ENCODE measurements at regions not wholly inside any gene's neighbourhood (a gene's known extent, or its start where the extent isn't known, plus 50 kb on each side); places are given as distances from the start of the nearest gene placed in this dataset.

DNA sequence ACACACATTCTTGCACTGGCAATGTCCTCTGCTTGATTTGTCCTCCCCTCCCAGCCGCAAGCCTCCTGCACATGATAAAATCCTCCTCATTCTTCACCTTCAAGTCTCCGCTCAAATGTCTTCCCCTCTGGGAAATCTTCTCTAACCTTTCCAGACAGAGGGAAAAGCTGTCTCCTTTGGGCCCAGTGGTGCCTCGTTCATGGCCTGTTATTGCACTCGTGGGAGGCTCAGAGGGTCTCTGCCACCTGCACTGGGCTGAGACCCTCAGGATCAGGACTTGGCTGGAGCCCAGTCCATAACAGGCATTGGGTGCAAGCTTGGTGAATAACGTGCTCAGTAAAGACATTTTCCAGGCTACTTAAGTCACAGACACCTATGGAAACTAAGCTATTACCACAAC is 68.6 kb downstream of the PTGR3 start:
- H3K4me3 ChIP-seq (ENCODE audit: low read length), result no peak overlapping the region
- WGBS, result 67% methylated on average over 5 of the region's 5 CpGs
- no peaks in the 10 kb centered on the region for H3K27me3 ChIP-seq (ENCODE audit: control insufficient read depth, insufficient read depth)
- H3K27ac ChIP-seq (ENCODE audit: low read length), result no peak overlapping the region
- H3K9me3 ChIP-seq (ENCODE audit: control insufficient read depth, low read length), result no peaks in the 10 kb centered on the region
- intact Hi-C loops (cut with DNase I), result no loop called here
- ATAC-seq (no peak), DNase-seq (no peak)
- H3K4me1 ChIP-seq (ENCODE audit: control insufficient read depth, insufficient read depth, low read length), result no peaks in the 10 kb centered on the region

DNA sequence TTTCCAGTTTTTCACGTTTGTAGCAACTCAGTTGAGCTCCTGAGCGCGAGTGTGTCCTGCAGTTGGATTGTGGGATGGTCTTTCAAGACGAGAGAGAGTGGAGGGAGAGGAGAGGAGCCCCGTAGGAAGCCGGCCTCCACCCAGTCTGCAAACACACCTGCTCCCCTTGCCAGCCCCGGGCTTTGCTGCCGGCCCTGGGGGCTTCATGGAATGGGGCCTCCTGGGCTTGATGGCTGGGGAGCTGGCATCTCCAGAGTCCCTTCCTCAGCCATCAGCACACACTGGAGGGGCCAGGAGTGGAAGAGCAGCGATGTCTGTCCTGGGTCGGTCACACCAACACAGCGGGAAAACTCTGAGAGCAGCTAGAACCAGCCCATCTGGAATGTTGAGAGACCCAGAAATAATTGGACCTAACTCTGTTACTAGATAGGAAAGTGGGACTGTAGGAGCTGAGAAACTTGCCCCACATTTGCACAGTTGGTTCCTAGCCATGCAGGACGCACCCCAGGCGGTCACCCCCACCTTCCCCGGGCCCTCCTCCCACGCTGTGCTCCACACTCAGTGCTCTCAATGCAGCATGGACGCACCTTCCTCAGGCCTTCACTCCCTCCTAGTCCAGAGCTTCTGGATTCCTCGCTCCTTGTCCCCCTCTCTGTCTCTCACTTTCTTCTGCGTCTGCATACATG is 69.6 kb downstream of the PTGR3 start:
- DNase-seq (no peak), ATAC-seq (no peak)
- 89% methylated on average over 18 of the region's 18 CpGs for WGBS
- Histone ChIP-seq H3K4me1 (ENCODE audit: control insufficient read depth, insufficient read depth, low read length) (no peaks in the 10 kb centered on the region), H3K27ac (ENCODE audit: low read length) (no peak overlapping the region), H3K27me3 (ENCODE audit: control insufficient read depth, insufficient read depth) (no peaks in the 10 kb centered on the region), H3K4me3 (ENCODE audit: low read length) (no peak overlapping the region), H3K9me3 (ENCODE audit: control insufficient read depth, low read length) (no peaks in the 10 kb centered on the region)
- intact Hi-C loops (cut with DNase I), result no loop called here

DNA sequence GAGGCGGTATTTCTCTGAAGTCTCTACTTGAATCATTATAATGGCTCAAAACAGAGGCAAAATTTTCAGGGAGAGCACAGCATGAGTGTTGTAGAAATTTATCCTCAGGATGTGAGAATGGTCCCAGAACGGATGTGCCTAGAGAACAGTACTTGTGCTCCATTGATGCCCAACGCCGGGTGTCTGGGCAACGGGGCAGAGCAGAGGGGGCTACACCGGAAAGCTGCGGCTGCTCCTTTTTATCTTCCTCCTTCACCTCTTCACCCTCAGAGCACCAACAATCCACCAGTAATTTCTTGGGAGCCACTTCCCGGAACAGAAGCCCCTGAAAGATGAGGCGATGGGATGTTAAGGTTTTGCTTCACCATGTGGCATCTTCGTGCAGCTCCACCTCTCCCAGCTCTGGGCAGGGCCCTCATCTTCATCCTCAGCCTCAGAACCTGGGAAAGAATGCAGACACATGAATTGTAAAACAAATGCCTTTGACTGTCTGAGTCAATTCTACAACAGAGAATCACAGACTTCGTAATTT is 71.5 kb downstream of the PTGR3 start:
- ATAC-seq, result no peak
- H3K4me1 ChIP-seq (ENCODE audit: control insufficient read depth, insufficient read depth, low read length), result no peaks in the 10 kb centered on the region
- H3K27me3 ChIP-seq (ENCODE audit: control insufficient read depth, insufficient read depth), result no peaks in the 10 kb centered on the region
- no peak for DNase-seq
- no peak overlapping the region for H3K27ac ChIP-seq (ENCODE audit: low read length)
- intact Hi-C loops (cut with DNase I), result no loop called here
- H3K9me3 ChIP-seq (ENCODE audit: control insufficient read depth, low read length), result no peaks in the 10 kb centered on the region
- no peak overlapping the region for H3K4me3 ChIP-seq (ENCODE audit: low read length)
- 92% methylated on average over 11 of the region's 11 CpGs for WGBS

GRCh38 chr18:75135158-75135725 is 73.7 kb downstream of the PTGR3 start:
- ATAC-seq, result no peak
- Histone ChIP-seq H3K27ac (ENCODE audit: low read length) (no peak overlapping the region), H3K4me1 (ENCODE audit: control insufficient read depth, insufficient read depth, low read length) (no peaks in the 10 kb centered on the region), H3K9me3 (ENCODE audit: control insufficient read depth, low read length) (no peaks in the 10 kb centered on the region), H3K4me3 (ENCODE audit: low read length) (no peak overlapping the region), H3K27me3 (ENCODE audit: control insufficient read depth, insufficient read depth) (no peaks in the 10 kb centered on the region)
- no peak for DNase-seq
- intact Hi-C loops (cut with DNase I), result no loop called here
- 88% methylated on average over 14 of the region's 14 CpGs for WGBS

GRCh38 chr18:75134611-75134975 is 74.3 kb downstream of the PTGR3 start:
- H3K27ac ChIP-seq (ENCODE audit: low read length), result no peak overlapping the region
- no peaks in the 10 kb centered on the region for H3K27me3 ChIP-seq (ENCODE audit: control insufficient read depth, insufficient read depth)
- WGBS, result 89% methylated on average over 11 of the region's 11 CpGs
- H3K9me3 ChIP-seq (ENCODE audit: control insufficient read depth, low read length), result no peaks in the 10 kb centered on the region
- intact Hi-C loops (cut with DNase I), result no loop called here
- DNase-seq (no peak), ATAC-seq (no peak)
- H3K4me3 ChIP-seq (ENCODE audit: low read length), result no peak overlapping the region
- H3K4me1 ChIP-seq (ENCODE audit: control insufficient read depth, insufficient read depth, low read length), result no peaks in the 10 kb centered on the region

- Histone ChIP-seq H3K27ac (ENCODE audit: low read length) (no peak overlapping the region), H3K9me3 (ENCODE audit: control insufficient read depth, low read length) (no peaks in the 10 kb centered on the region), H3K27me3 (ENCODE audit: control insufficient read depth, insufficient read depth) (no peaks in the 10 kb centered on the region), H3K4me3 (ENCODE audit: low read length) (no peak overlapping the region), H3K4me1 (ENCODE audit: control insufficient read depth, insufficient read depth, low read length) (no peaks in the 10 kb centered on the region)
- intact Hi-C loops (cut with DNase I), result no loop called here
- WGBS, result 90% methylated on average over 28 of the region's 28 CpGs
- no peak for DNase-seq
- ATAC-seq, result no peak
Observed at GRCh38 chr18:75133721-75134610, 75.0 kb downstream of the PTGR3 start.

DNA sequence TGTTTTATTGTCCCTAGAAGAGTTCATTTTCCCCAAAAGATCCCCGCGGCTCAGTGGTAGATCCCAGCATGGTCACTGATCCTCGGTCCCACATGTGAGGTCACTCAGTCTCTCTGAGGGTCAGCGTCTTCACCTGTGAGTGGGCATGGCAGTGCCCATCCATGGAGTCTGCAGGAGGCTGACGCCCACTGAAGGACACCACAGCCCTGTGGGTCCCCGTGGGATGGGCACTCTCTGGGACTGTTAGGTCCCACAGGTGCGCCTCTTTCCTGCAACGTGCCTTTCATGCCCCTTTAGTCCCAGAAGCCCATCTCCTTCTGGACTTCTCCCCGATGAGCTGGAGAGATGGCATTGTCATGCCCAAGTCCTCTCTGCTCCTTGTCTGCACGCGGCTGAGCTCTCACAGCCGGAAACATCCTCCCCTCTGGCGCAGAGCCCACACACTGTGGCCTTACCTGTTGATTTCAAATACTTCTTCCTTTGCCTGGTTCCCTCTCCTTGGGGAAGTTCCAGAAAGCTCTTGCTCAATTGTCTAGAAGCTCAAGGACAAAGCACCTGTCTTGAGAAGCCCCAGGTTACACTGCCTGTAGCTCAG is 75.9 kb downstream of the PTGR3 start:
- H3K27ac ChIP-seq (ENCODE audit: low read length), result no peak overlapping the region
- no peaks in the 10 kb centered on the region for H3K9me3 ChIP-seq (ENCODE audit: control insufficient read depth, low read length)
- intact Hi-C loops (cut with DNase I), result no loop called here
- no peaks in the 10 kb centered on the region for H3K27me3 ChIP-seq (ENCODE audit: control insufficient read depth, insufficient read depth)
- H3K4me1 ChIP-seq (ENCODE audit: control insufficient read depth, insufficient read depth, low read length), result no peaks in the 10 kb centered on the region
- 88% methylated on average over 13 of the region's 13 CpGs for WGBS
- no peak for DNase-seq
- no peak for ATAC-seq
- H3K4me3 ChIP-seq (ENCODE audit: low read length), result no peak overlapping the region

GRCh38 chr18:75132098-75132870 is 76.7 kb downstream of the PTGR3 start:
- peak in 1 of 3 donors; percentile 11 for DNase-seq
- Histone ChIP-seq H3K9me3 (ENCODE audit: control insufficient read depth, low read length) (no peaks in the 10 kb centered on the region), H3K27me3 (ENCODE audit: control insufficient read depth, insufficient read depth) (no peaks in the 10 kb centered on the region), H3K27ac (ENCODE audit: low read length) (no peak overlapping the region), H3K4me3 (ENCODE audit: low read length) (no peak overlapping the region), H3K4me1 (ENCODE audit: control insufficient read depth, insufficient read depth, low read length) (no peaks in the 10 kb centered on the region)
- 93% methylated on average over 27 of the region's 27 CpGs for WGBS
- ATAC-seq, result no peak
- intact Hi-C loops (cut with DNase I), result no loop called here

DNA sequence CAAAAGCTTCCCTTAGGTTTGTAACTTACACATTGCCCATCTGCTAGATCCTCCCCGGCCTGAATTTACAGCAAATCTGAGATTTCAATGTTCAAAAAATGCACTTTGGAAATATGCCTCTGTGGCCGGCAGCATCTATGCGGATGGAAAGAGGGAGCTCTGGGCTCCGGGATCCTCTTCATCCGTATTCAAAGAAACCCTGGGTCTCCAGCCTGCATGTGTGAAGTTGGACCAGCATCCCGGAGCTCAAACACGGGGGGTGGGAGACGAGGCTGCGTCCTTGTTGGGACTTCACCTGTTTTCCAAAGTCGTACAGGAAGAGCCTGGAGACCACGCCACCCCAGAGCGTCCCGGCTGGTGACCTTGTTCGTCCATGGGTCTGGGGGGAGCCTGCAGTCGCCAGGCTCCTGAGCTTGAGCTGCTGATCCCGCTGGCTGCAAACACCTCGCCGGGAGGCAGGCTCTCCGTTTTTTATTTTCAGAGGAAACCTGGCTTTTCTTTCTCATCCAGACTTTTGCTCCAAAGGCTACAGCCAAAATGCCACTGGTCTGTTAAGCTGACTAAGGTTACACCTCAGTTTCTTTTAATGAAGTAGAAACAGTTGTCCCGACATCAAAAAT is 77.4 kb downstream of the PTGR3 start:
- no peak overlapping the region for H3K4me3 ChIP-seq (ENCODE audit: low read length)
- no peaks in the 10 kb centered on the region for H3K9me3 ChIP-seq (ENCODE audit: control insufficient read depth, low read length)
- H3K4me1 ChIP-seq (ENCODE audit: control insufficient read depth, insufficient read depth, low read length), result no peaks in the 10 kb centered on the region
- DNase-seq (peak in 1 of 3 donors; percentile 32), ATAC-seq (no peak)
- intact Hi-C loops (cut with DNase I), result no loop called here
- no peak overlapping the region for H3K27ac ChIP-seq (ENCODE audit: low read length)
- H3K27me3 ChIP-seq (ENCODE audit: control insufficient read depth, insufficient read depth), result no peaks in the 10 kb centered on the region
- 55% methylated on average over 20 of the region's 20 CpGs for WGBS

DNA sequence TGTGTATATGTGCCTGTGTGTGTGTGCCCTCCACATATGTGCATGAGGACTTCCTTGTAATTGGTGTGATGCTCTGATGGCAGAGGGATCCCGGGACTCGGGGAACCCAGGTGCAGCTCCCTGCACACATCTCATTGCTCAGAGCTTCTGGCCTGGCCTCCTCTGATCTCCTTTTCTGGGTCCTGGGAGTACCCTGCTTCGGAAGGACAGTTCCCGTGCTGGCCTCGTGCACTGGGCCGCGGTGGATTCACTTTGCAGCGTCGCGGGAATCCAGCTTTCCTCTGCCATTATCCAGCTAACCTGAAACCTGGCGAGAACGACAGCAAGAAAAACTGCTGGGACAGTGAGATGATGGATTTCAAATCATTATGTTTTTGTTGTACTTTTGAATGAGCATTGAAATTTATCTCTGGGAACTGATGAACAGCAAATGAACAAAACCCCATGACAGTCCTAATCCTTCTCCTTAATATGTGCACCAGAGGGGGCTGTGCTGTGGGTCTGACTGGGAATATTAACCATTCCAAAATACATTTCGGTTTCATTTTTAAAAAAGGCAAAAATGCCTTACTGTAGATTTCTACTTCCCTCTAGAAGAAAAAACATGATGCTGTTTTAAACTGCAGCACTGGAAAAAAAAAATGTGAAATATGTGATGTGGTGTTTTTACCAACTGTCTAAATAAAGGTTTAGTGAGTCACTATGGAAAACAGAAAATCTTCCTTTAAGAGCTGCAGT is 78.2 kb downstream of the PTGR3 start:
- no peak overlapping the region for H3K4me3 ChIP-seq (ENCODE audit: low read length)
- no peak overlapping the region for H3K27ac ChIP-seq (ENCODE audit: low read length)
- no peaks in the 10 kb centered on the region for H3K4me1 ChIP-seq (ENCODE audit: control insufficient read depth, insufficient read depth, low read length)
- intact Hi-C loops (cut with DNase I), result no loop called here
- 79% methylated on average over 13 of the region's 13 CpGs for WGBS
- H3K27me3 ChIP-seq (ENCODE audit: control insufficient read depth, insufficient read depth), result no peaks in the 10 kb centered on the region
- no peaks in the 10 kb centered on the region for H3K9me3 ChIP-seq (ENCODE audit: control insufficient read depth, low read length)
- DNase-seq (no peak), ATAC-seq (no peak)

Data from right cardiac atrium (tissue), 5 donors.